Inflammatory macrophage treated with lipopolysaccharide for 1 hour (primary cell): ENCODE measurements at regions not wholly inside any gene's neighbourhood (a gene's known extent, or its start where the extent isn't known, plus 50 kb on each side); places are given as distances from the start of the nearest gene placed in this dataset.

Source experiments
- DNase-seq, 2 donors: peaks; one replicate each; pipeline ENCODE4 v3.0.0-alpha.2; 2020 to 2022

- no peak for DNase-seq
Observed at GRCh38 chr6:19287928-19288327, 549.2 kb upstream of the ID4 start.

GRCh38 chr6:19289457-19289856 lies 547.7 kb upstream of the ID4 start:
- no peak for DNase-seq

- DNase-seq: no peak
Observed at GRCh38 chr6:19297880-19298279, 539.3 kb upstream of the ID4 start.

- no peak for DNase-seq
Observed at GRCh38 chr6:19298421-19298820, 538.7 kb upstream of the ID4 start.

- no peak for DNase-seq
Observed at GRCh38 chr6:19299129-19299528, 538.0 kb upstream of the ID4 start.

GRCh38 chr6:19301980-19302379 lies 535.2 kb upstream of the ID4 start:
- no peak for DNase-seq

GRCh38 chr6:19303383-19303782 lies 533.8 kb upstream of the ID4 start:
- no peak for DNase-seq

- no peak for DNase-seq
Observed at GRCh38 chr6:19309661-19310060, 527.5 kb upstream of the ID4 start.

- no peak for DNase-seq
Observed at GRCh38 chr6:19311786-19312185, 525.4 kb upstream of the ID4 start.

- no peak for DNase-seq
Observed at GRCh38 chr6:19312241-19312978, 524.8 kb upstream of the ID4 start.

GRCh38 chr6:19317431-19317986 lies 519.7 kb upstream of the ID4 start:
- no peak for DNase-seq

- DNase-seq: no peak
Observed at GRCh38 chr6:19319005-19319404, 518.2 kb upstream of the ID4 start.

GRCh38 chr6:19320111-19320581 lies 517.0 kb upstream of the ID4 start:
- no peak for DNase-seq

- no peak for DNase-seq
Observed at GRCh38 chr6:19322691-19323485, 514.3 kb upstream of the ID4 start.

GRCh38 chr6:19324376-19324775 lies 512.8 kb upstream of the ID4 start:
- DNase-seq: no peak

- DNase-seq: no peak
Observed at GRCh38 chr6:19325335-19325789, 511.8 kb upstream of the ID4 start.

GRCh38 chr6:19327241-19327640 lies 509.9 kb upstream of the ID4 start:
- DNase-seq: no peak

- DNase-seq: no peak
Observed at GRCh38 chr6:19327661-19328060, 509.5 kb upstream of the ID4 start.

- no peak for DNase-seq
Observed at GRCh38 chr6:19329078-19329477, 508.1 kb upstream of the ID4 start.

- DNase-seq: no peak
Observed at GRCh38 chr6:19331089-19331488, 506.1 kb upstream of the ID4 start.

GRCh38 chr6:19332806-19333460 lies 504.2 kb upstream of the ID4 start:
- DNase-seq: no peak

GRCh38 chr6:19333936-19334335 lies 503.2 kb upstream of the ID4 start:
- DNase-seq: no peak

GRCh38 chr6:19336579-19336978 lies 500.6 kb upstream of the ID4 start:
- no peak for DNase-seq
